ENCODE measurements at regions not wholly inside any gene's neighbourhood (a gene's known extent, or its start where the extent isn't known, plus 50 kb on each side); places are given as distances from the start of the nearest gene placed in this dataset.

DNA sequence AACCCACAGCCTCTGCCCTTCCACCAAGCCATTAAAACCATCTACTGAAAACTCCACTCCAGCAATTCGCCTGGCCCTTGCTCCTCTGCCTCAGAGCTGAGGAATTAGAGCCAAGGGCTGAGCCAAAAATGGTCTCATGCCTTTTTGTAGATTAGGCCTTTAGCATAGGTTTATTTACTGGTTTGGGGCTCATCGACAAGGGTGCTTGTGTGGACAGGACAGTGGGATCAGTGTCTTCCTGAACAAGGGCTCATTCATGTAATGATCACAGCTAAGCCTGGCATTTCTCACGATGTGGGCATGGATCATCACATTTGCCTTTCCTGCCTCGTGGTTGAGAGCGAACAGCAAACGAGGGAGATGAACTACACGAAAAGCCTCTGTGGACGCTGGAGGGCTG lies 59.2 kb upstream of the PHF24 start:
- H3K4me1 ChIP-seq (ENCODE audit: control insufficient read depth in 4 of 4, insufficient read depth in 4 of 4, low read length in 3 of 4): no peaks in the 10 kb centered on the region
- WGBS: 57% methylated on average over 8 of the region's 8 CpGs
- H3K9ac ChIP-seq (ENCODE audit: low read depth in 1 of 2, low read length in 2 of 2): no peak overlapping the region
- no peaks in the 10 kb centered on the region for H3K36me3 ChIP-seq (ENCODE audit: control insufficient read depth in 4 of 4, insufficient read depth in 3 of 4, low read depth in 1 of 4, low read length in 3 of 4)
- no peak overlapping the region for H3K4me3 ChIP-seq (ENCODE audit: low read depth in 1 of 3, low read length in 3 of 3)
- DNase-seq (ENCODE audit: low spot score): no peak
- H3K27me3 ChIP-seq (ENCODE audit: control insufficient read depth in 4 of 4, insufficient read depth in 4 of 4, low read length in 3 of 4): peaks cover 0 to 5% (median 0%) of the 10 kb centered on the region in 4 donors
- no peak for TF ChIP-seq TAF1 (conservative IDR thresholded peaks at IDR 0.05)
- H3K9me3 ChIP-seq (ENCODE audit: control insufficient read depth in 4 of 4, low read length in 3 of 4): no peaks in the 10 kb centered on the region
- H3K27ac ChIP-seq (ENCODE audit: low read depth in 1 of 2, low read length in 2 of 2): no peak overlapping the region

DNA sequence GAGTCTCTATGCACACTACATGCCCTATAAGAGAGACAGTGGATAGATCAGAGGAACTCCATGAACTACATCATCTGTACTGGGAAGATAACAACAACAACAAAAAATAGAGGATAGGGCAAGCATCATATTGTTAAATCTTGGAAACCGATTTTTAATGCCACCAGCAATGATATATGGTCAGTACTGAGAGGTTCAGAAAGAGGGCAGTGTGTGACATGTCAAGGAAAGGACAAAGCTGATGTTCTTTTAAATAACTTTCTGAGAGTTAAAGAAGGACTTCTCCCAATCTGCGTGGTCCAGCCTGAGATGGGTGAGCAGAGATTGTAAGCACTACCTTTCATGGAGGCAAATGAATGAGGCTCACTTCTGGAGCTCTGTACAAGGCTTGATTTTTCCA lies 62.0 kb upstream of the PHF24 start:
- no peak overlapping the region for H3K4me3 ChIP-seq (ENCODE audit: low read depth in 1 of 3, low read length in 3 of 3)
- H3K27ac ChIP-seq (ENCODE audit: low read depth in 1 of 2, low read length in 2 of 2): no peak overlapping the region
- TF ChIP-seq NR2F2 (IDR thresholded peaks at IDR 0.05): no peak
- no peak for TF ChIP-seq FOXA1 (IDR thresholded peaks at IDR 0.05)
- TF ChIP-seq HNF4G (IDR thresholded peaks at IDR 0.05): no peak
- no peak for TF ChIP-seq HNF4A (conservative IDR thresholded peaks at IDR 0.05)
- TF ChIP-seq, protein P1, sequence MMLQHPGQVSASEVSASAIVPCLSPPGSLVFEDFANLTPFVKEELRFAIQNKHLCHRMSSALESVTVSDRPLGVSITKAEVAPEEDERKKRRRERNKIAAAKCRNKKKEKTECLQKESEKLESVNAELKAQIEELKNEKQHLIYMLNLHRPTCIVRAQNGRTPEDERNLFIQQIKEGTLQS (IDR thresholded peaks at IDR 0.05): no peak
- TF ChIP-seq YY1 (IDR thresholded peaks at IDR 0.05): no peak
- no peak for TF ChIP-seq RAD21 (IDR thresholded peaks at IDR 0.05)
- TF ChIP-seq SP1 (IDR thresholded peaks at IDR 0.05): no peak
- no peak for TF ChIP-seq TAF1 (conservative IDR thresholded peaks at IDR 0.05)
- no peak for TF ChIP-seq GABPA (IDR thresholded peaks at IDR 0.05 in 1 of 2, conservative IDR thresholded peaks at IDR 0.05 in 1 of 2)
- no peak for TF ChIP-seq JUND (IDR thresholded peaks at IDR 0.05)
- no peak for TF ChIP-seq FOXA2 (IDR thresholded peaks at IDR 0.05)
- peaks cover 0 to 5% (median 0%) of the 10 kb centered on the region in 4 donors for H3K27me3 ChIP-seq (ENCODE audit: control insufficient read depth in 4 of 4, insufficient read depth in 4 of 4, low read length in 3 of 4)
- H3K36me3 ChIP-seq (ENCODE audit: control insufficient read depth in 4 of 4, insufficient read depth in 3 of 4, low read depth in 1 of 4, low read length in 3 of 4): no peaks in the 10 kb centered on the region
- DNase-seq (ENCODE audit: low spot score): no peak
- no peak overlapping the region for H3K9ac ChIP-seq (ENCODE audit: low read depth in 1 of 2, low read length in 2 of 2)
- 31% methylated on average over 2 of the region's 2 CpGs for WGBS
- no peaks in the 10 kb centered on the region for H3K4me1 ChIP-seq (ENCODE audit: control insufficient read depth in 4 of 4, insufficient read depth in 4 of 4, low read length in 3 of 4)
- H3K9me3 ChIP-seq (ENCODE audit: control insufficient read depth in 4 of 4, low read length in 3 of 4): no peaks in the 10 kb centered on the region

DNA sequence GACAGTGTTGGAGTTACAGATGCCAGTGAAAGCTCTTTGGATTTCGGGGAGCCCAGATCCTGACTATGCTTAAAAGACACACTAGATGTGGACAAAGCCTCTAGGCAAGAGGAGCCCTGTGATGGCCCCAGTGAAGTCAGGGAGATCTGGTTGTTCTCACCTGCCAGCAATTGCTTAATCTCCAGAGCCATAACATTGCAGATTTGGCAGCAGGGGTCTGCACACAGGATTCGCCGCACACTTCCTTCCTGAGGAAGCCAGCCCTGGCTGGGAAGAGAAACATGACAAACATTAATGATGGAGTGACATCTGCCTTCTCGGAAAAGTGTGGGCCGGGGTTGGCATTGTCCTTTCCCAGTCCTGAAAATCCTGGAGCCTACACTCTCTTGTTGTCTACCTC lies 65.2 kb upstream of the PHF24 start:
- no peak overlapping the region for H3K4me3 ChIP-seq (ENCODE audit: low read depth in 1 of 3, low read length in 3 of 3)
- H3K27ac ChIP-seq (ENCODE audit: low read depth in 1 of 2, low read length in 2 of 2): no peak overlapping the region
- no peak for TF ChIP-seq TAF1 (conservative IDR thresholded peaks at IDR 0.05)
- TF ChIP-seq, protein P2, sequence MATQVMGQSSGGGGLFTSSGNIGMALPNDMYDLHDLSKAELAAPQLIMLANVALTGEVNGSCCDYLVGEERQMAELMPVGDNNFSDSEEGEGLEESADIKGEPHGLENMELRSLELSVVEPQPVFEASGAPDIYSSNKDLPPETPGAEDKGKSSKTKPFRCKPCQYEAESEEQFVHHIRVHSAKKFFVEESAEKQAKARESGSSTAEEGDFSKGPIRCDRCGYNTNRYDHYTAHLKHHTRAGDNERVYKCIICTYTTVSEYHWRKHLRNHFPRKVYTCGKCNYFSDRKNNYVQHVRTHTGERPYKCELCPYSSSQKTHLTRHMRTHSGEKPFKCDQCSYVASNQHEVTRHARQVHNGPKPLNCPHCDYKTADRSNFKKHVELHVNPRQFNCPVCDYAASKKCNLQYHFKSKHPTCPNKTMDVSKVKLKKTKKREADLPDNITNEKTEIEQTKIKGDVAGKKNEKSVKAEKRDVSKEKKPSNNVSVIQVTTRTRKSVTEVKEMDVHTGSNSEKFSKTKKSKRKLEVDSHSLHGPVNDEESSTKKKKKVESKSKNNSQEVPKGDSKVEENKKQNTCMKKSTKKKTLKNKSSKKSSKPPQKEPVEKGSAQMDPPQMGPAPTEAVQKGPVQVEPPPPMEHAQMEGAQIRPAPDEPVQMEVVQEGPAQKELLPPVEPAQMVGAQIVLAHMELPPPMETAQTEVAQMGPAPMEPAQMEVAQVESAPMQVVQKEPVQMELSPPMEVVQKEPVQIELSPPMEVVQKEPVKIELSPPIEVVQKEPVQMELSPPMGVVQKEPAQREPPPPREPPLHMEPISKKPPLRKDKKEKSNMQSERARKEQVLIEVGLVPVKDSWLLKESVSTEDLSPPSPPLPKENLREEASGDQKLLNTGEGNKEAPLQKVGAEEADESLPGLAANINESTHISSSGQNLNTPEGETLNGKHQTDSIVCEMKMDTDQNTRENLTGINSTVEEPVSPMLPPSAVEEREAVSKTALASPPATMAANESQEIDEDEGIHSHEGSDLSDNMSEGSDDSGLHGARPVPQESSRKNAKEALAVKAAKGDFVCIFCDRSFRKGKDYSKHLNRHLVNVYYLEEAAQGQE (IDR thresholded peaks at IDR 0.05): no peak
- no peak for TF ChIP-seq NR2F2 (IDR thresholded peaks at IDR 0.05)
- no peak for TF ChIP-seq HNF4A (conservative IDR thresholded peaks at IDR 0.05)
- no peaks in the 10 kb centered on the region for H3K4me1 ChIP-seq (ENCODE audit: control insufficient read depth in 4 of 4, insufficient read depth in 4 of 4, low read length in 3 of 4)
- no peaks in the 10 kb centered on the region for H3K9me3 ChIP-seq (ENCODE audit: control insufficient read depth in 4 of 4, low read length in 3 of 4)
- DNase-seq (ENCODE audit: low spot score): no peak
- no peaks in the 10 kb centered on the region for H3K27me3 ChIP-seq (ENCODE audit: control insufficient read depth in 4 of 4, insufficient read depth in 4 of 4, low read length in 3 of 4)
- no peaks in the 10 kb centered on the region for H3K36me3 ChIP-seq (ENCODE audit: control insufficient read depth in 4 of 4, insufficient read depth in 3 of 4, low read depth in 1 of 4, low read length in 3 of 4)
- WGBS: 59% methylated on average over 5 of the region's 5 CpGs
- no peak overlapping the region for H3K9ac ChIP-seq (ENCODE audit: low read depth in 1 of 2, low read length in 2 of 2)

Data from liver (tissue), 7 donors.